ENCODE measurements at regions not wholly inside any gene's neighbourhood (a gene's known extent, or its start where the extent isn't known, plus 50 kb on each side); places are given as distances from the start of the nearest gene placed in this dataset.

DNA sequence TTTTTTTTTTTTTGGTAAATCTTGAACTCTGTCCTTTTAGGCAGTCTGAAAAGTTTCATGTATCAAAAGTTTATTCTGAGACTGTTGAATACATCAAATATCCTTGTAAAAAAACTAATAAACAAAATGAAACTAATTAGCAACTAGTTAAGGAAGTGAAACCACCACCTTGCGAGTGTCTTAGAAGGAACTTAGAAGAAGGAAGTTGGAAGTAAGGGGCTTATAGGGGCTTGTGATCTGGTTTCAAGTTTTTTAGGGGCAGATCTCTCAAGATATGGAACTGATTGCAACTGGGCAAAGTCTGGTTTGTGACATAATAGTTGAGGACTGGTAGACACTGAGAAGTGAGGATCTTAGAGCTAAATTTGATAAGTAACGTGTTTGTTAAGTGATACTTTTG is 748.8 kb downstream of the C12orf50 start:
- Histone ChIP-seq H3K27ac (ENCODE audit: insufficient read length, low read depth, low read length) (no peak overlapping the region), H3K4me2 (ENCODE audit: insufficient read depth, insufficient read length, low read length) (no peak overlapping the region), H4K20me1 (ENCODE audit: control insufficient read depth, insufficient read depth, insufficient read length) (no peaks in the 10 kb centered on the region), H3K9me3 (ENCODE audit: control insufficient read depth, low read depth, low read length) (peaks cover 6% of the 10 kb centered on the region), H2BK5ac (ENCODE audit: insufficient read length, low read length) (no peak overlapping the region), H3K56ac (ENCODE audit: insufficient read length, low read depth, low read length) (no peak overlapping the region), H3K4me1 (ENCODE audit: insufficient read depth, low read length) (no peaks in the 10 kb centered on the region), H2BK15ac (ENCODE audit: low read depth, low read length) (no peak overlapping the region), H3K79me2 (ENCODE audit: insufficient read depth, low read length) (no peaks in the 10 kb centered on the region), H3K23me2 (ENCODE audit: insufficient read length, low read depth, low read length, poor library complexity, severe bottlenecking) (no peaks in the 10 kb centered on the region), H3K79me1 (ENCODE audit: insufficient read depth, low read depth, low read length, poor library complexity, severe bottlenecking) (no peaks in the 10 kb centered on the region), H4K91ac (ENCODE audit: insufficient read length, low read depth, low read length) (no peak overlapping the region), H3K14ac (ENCODE audit: insufficient read depth, low read length) (no peak overlapping the region), H3K23ac (ENCODE audit: insufficient read length, low read depth, low read length) (no peak overlapping the region), H3K4ac (ENCODE audit: low read depth, low read length) (no peak overlapping the region), H2BK12ac (ENCODE audit: insufficient read length, low read depth, low read length) (no peak overlapping the region), H3T11ph (ENCODE audit: low read length) (no peak overlapping the region), H2BK120ac (ENCODE audit: low read depth, low read length, poor library complexity, severe bottlenecking) (no peak overlapping the region), H2AK5ac (ENCODE audit: insufficient read length, low read length) (no peak overlapping the region), H2AFZ (ENCODE audit: low read length) (no peak overlapping the region), H3K18ac (ENCODE audit: insufficient read length, low read depth, low read length) (no peak overlapping the region), H2BK20ac (ENCODE audit: low read depth, low read length, poor library complexity, severe bottlenecking) (no peak overlapping the region), H4K8ac (replicated peaks; ENCODE audit: insufficient read length, low read depth, low read length) (no peak overlapping the region), H4K5ac (ENCODE audit: insufficient read length, low read depth, low read length) (no peak overlapping the region), H3K27me3 (ENCODE audit: insufficient read depth, low read length) (no peaks in the 10 kb centered on the region), H3K9ac (ENCODE audit: extremely low read depth, insufficient read length, low read length) (no peak overlapping the region)
- TF ChIP-seq, protein P1, sequence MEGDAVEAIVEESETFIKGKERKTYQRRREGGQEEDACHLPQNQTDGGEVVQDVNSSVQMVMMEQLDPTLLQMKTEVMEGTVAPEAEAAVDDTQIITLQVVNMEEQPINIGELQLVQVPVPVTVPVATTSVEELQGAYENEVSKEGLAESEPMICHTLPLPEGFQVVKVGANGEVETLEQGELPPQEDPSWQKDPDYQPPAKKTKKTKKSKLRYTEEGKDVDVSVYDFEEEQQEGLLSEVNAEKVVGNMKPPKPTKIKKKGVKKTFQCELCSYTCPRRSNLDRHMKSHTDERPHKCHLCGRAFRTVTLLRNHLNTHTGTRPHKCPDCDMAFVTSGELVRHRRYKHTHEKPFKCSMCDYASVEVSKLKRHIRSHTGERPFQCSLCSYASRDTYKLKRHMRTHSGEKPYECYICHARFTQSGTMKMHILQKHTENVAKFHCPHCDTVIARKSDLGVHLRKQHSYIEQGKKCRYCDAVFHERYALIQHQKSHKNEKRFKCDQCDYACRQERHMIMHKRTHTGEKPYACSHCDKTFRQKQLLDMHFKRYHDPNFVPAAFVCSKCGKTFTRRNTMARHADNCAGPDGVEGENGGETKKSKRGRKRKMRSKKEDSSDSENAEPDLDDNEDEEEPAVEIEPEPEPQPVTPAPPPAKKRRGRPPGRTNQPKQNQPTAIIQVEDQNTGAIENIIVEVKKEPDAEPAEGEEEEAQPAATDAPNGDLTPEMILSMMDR (conservative IDR thresholded peaks at IDR 0.05) = no peak
- Mint-ChIP-seq H3K27me3 (ENCODE audit: low read depth) (no peaks in the 10 kb centered on the region), H3K9me3 (peaks cover 8 to 16% of the 10 kb centered on the region in 2 experiments; a peak in 4 of 5 replicates), H3K36me3 (ENCODE audit: insufficient read depth in 1 of 3, low read depth in 3 of 3) (peaks cover 2 to 8% (median 3%) of the 10 kb centered on the region in 3 experiments; a peak in 5 of 7 replicates), H3K4me1 (peaks cover 0 to 2% of the 10 kb centered on the region in 2 experiments; a peak in 1 of 4 replicates), H3K4me3 (no peak overlapping the region), H3K27ac (no peak overlapping the region)
- no peak for DNase-seq
- no CpG with 5 or more reads among the region's 2 CpGs for WGBS (ENCODE audit: extremely low coverage, insufficient read length, low lambda C conversion rate)
